Neuron (in vitro differentiated cells): ENCODE measurements at regions not wholly inside any gene's neighbourhood (a gene's known extent, or its start where the extent isn't known, plus 50 kb on each side); places are given as distances from the start of the nearest gene placed in this dataset.
"Not testable (repeated sequence)": the region's sequence is repeated elsewhere in the genome, so short reads cannot be mapped to it uniquely, and the experiment has no call there.

ENCODE experiments used
- H2AFZ ChIP-seq: one replicate; pipeline ENCODE4 v1.6.1; 2013; ENCODE audit warnings: low read depth, mild to moderate bottlenecking, inconsistent platforms, low read length, moderate library complexity
- H3K27me3 ChIP-seq: one replicate; pipeline ENCODE4 v1.6.1; 2013; ENCODE audit warnings: low read length; ENCODE audit not compliant: insufficient read depth
- H3K36me3 ChIP-seq: one replicate; pipeline ENCODE4 v1.6.1; 2013; ENCODE audit warnings: low read length; ENCODE audit not compliant: insufficient read depth
- H3K4me1 ChIP-seq: one replicate; pipeline ENCODE4 v1.6.1; 2013; ENCODE audit warnings: low read length; ENCODE audit not compliant: insufficient read depth
- H3K4me3 ChIP-seq: 2 replicates; pipeline ENCODE4 v1.5.1; 2013; ENCODE audit warnings: mild to moderate bottlenecking, low read length, moderate library complexity
- H3K9me3 ChIP-seq: one replicate; pipeline ENCODE4 v1.6.1; 2013; ENCODE audit warnings: low read length

DNA sequence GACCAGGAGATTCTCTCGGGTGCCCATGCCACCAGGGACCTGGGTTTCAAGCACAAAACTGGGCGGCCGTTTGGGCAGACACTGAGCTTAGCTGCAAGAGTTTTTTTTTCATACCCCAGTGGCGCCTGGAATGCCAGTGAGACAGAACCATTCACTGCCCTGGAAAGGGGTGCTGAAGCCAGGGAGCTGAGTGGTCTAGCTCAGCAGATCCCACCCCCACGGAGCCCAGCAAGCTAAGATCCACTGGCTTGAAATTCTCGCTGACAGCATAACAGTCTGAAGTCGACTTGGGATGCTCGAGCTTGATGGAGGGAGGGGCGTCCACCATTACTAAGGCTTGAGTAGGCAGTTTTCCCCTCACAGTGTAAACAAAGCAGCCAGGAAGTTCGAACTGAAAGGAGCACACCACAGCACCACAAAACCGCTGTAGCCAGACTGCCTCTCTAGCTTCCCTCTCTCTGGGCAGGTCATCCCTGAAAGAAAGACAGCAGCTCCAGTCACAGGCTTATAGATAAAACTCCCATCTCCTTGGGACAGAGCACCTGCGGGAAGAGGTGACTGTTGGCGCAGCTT lies 157.7 kb downstream of the GIPC2 start:
- not testable (repeated sequence) for H3K4me1 ChIP-seq, H3K4me3 ChIP-seq, H3K36me3 ChIP-seq, H2AFZ ChIP-seq, H3K27me3 ChIP-seq, H3K9me3 ChIP-seq

DNA sequence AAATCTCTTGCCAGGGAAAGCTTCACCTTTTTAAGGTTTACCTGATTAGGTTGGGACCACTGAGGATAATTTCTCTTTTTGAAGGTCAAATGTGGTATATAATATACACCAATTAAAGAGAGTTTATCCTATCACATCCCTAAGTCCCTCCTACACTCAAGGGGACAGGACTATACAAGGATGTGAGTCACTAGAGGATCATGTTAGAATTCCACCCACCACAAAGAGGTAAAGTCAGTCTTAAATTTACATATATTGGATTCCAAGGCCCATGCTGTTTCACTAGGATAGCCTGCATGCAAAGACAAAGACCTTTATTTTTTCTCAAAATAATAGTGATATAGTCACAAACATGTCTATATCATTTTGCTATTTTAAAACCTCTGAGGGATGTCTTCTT lies 164.4 kb downstream of the GIPC2 start:
- H3K9me3 ChIP-seq, result no peaks in the 10 kb centered on the region
- H3K27me3 ChIP-seq, result no peaks in the 10 kb centered on the region

DNA sequence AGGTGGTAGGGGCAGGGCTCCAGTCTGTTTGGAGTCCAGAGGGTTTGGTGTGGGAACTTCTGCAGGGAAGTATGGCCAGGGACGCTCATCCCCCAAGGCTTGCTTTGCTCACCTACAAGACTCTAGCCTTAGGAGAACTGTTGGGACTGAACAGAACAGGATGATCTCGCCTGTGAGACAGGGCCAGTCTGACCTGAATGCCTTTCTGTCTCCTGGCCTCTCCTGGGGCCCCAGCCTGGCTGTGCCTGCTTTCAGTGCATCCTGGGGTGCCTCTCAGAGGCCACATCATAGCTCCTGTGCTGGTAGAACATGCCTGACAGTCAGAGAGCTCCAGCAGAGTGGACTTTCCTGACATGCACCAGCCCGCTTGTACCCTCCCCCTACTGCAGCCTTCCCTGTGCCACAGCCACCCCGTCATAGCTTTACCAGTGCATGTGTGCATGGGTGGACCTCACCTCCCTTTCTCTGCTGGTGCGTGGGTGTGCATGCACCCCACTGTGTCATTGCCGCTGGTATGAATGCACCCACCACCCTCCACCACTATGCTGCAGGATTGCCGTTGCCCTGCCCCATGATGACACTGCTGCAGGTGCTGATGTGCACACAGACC lies 165.8 kb downstream of the GIPC2 start:
- Histone ChIP-seq H2AFZ (no peak overlapping the region), H3K4me3 (no peak overlapping the region), H3K27me3 (no peaks in the 10 kb centered on the region), H3K9me3 (no peaks in the 10 kb centered on the region), H3K4me1 (no peaks in the 10 kb centered on the region), H3K36me3 (no peaks in the 10 kb centered on the region)

More for the DNA sequence above, 164.4 kb downstream of the GIPC2 start:
- Histone ChIP-seq H3K4me1 (no peaks in the 10 kb centered on the region), H3K36me3 (no peaks in the 10 kb centered on the region), H3K4me3 (no peak overlapping the region), H2AFZ (no peak overlapping the region)

DNA sequence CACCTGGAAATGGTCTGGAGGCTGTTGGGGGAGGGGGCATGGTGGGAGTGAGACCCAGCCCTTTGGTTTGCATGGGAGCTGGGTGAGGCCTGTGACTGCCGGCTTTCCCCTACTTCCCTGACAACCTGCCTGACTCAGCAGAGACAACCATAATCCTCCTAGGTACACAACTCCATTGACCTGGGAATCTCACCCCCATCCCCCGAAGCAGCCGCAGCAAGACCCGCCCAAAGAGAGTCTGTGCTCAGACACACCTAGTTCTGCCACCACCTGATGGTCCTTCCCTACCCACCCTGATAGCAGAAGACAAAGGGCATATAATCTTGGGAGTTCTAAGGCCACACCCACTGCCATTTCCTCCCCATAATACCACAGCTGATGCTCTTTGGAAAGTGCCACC lies 168.6 kb downstream of the GIPC2 start:
- no peaks in the 10 kb centered on the region for H3K36me3 ChIP-seq
- no peaks in the 10 kb centered on the region for H3K9me3 ChIP-seq
- H2AFZ ChIP-seq, result no peak overlapping the region
- no peaks in the 10 kb centered on the region for H3K4me1 ChIP-seq
- H3K27me3 ChIP-seq, result no peaks in the 10 kb centered on the region
- no peak overlapping the region for H3K4me3 ChIP-seq

DNA sequence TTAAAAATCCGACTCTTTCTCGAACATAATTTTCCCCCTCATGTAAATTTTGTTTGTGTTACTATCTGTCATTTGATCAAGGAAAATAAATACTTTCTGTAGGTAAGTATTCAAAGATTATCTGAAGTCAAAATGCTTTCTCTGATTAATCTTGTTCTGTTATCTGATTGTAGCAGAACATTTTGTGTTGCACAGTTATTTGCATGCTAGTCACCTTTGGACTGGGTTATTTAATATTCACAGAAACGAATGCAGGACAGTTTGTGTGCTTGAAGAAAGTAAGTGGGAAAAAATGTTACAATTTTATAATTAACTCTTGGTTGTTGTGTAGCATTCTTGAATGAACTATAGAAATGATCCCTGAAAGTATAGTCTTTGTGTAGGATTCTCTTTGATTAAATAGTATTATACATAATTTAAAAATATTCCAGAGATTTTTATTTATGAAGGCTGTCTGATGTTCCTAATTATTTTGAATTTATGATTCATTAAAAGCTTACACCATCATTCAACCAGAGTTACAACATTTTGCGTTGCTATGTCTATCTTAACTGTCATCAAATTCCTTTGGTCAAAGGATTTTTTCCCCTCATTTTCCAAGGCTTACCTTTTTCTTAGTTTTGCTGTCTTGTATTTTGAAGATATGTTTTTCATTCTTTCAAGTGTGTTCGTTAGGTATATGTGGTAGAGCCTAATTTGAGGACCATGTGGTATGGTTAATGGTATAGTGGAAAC lies 176.6 kb downstream of the GIPC2 start:
- Histone ChIP-seq H3K36me3 (no peaks in the 10 kb centered on the region), H3K4me1 (no peaks in the 10 kb centered on the region), H3K9me3 (no peaks in the 10 kb centered on the region), H2AFZ (no peak overlapping the region), H3K27me3 (no peaks in the 10 kb centered on the region), H3K4me3 (no peak overlapping the region)

DNA sequence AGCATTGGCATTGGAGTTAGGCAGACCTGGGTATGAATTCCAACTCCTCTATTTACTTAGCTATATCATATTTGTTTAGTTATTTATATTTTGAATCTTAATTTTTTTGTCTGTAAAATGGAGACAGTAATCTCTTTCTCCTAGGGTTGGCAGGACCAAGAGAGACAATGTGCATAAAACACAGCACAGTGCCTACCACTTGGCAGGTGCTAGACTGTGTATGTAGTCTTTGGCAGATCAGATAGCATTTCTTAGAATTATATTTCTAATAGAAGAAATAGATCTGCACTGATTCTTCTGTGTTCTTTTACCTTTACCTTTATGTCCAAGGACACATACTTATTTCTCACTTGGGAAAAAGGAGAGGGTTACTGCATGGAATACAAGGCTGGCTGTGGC lies 177.2 kb downstream of the GIPC2 start:
- Histone ChIP-seq H3K9me3 (no peaks in the 10 kb centered on the region), H3K27me3 (no peaks in the 10 kb centered on the region), H2AFZ (no peak overlapping the region), H3K36me3 (no peaks in the 10 kb centered on the region), H3K4me1 (no peaks in the 10 kb centered on the region), H3K4me3 (no peak overlapping the region)

DNA sequence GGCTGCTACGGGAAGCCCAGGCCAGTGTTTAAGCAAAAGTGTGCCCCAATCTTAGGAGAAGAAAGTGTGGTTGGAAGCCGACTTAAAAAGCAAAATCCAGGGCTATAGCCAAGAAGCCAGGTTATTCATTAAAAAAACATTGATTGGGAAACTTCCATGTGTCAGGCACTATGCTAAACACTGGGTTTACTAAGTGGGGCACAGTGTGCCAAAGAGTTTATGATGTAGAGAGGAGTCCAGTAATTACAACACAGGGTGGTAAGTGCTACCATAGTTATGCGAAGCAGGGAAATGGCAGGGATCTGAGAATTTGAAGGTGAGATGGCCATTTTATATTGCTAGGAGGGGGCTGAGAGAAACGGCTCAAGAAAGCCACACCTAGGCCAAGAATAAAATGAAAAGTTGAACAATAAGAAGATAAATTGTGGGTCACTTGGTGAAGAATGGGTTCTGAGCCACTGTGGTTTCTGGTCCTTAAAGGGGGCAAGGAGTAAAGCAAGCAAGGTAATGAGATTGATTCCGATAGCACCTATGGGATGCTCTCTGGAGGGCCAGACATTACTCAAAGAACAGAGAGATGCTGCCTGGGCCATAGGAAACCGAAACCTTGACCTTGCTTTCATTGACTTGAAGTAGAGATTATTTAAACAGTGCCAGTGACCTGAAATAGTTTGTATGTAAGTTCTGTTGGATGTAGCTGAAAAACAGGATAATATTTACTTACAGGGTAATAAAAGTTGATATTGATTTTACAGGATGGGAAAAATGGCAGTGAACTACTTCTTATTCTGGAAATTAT lies 177.8 kb downstream of the GIPC2 start:
- H2AFZ ChIP-seq, result no peak overlapping the region
- H3K4me3 ChIP-seq, result no peak overlapping the region
- no peaks in the 10 kb centered on the region for H3K27me3 ChIP-seq
- no peaks in the 10 kb centered on the region for H3K36me3 ChIP-seq
- H3K9me3 ChIP-seq, result no peaks in the 10 kb centered on the region
- H3K4me1 ChIP-seq, result no peaks in the 10 kb centered on the region

DNA sequence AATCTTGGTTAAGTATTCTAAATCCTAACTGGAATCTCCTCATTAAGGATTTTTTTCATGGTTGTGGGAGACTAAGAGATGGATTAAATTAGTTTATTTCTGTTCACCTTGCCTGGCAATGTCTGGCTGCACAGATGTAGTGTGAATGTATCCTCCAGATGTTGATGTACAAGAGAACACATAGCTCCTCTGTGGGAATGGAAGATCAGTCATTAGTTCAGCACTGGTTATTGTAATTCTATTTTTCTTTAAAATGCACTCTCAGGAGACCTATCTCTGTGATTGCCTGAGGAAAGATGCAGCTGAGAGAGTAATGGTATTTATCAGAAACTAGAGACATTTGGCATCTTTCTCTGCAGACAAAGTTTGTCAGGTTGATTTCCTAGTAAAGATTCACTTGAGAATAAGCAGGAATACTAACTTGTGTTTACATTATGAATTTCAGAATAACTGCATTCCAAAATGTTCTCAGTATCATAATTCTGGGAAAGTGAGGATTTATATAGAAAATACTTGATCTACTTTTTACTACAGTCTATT lies 178.6 kb downstream of the GIPC2 start:
- no peaks in the 10 kb centered on the region for H3K4me1 ChIP-seq
- no peaks in the 10 kb centered on the region for H3K27me3 ChIP-seq
- no peak overlapping the region for H2AFZ ChIP-seq
- no peaks in the 10 kb centered on the region for H3K36me3 ChIP-seq
- H3K9me3 ChIP-seq, result no peaks in the 10 kb centered on the region
- H3K4me3 ChIP-seq, result no peak overlapping the region

DNA sequence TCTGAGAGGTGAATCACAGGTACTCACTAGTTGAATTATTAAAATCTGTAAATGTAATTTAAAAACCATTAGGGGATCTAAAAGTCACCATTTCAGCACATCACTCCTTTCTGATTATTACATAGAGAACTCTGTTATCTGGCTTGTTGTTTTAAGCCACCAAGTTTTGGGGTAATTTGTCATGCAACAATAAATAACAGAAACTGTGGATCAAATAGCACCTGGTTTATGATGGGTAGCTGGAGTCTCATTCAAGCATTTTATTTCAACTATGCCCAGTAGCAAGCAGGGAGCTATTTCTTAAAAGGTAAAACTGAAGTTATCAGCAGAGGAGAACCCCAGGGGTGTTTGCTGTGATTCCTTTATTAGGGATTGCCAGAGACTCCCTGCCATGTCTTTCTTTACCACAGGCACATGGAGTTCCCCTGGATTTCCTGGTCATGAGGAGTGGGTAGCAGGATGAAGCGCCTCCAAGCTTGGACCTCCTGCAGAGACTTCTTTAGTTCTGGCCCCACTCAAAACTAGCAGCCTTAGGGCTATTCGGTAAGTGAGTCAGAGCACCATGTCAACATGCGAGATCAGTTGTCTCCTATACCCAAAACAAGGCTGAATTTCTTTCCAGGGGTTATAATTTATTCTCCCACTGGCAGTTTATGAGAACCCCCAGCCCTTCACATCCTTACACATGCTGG lies 179.2 kb downstream of the GIPC2 start:
- Histone ChIP-seq H2AFZ (no peak overlapping the region), H3K4me3 (no peak overlapping the region), H3K27me3 (no peaks in the 10 kb centered on the region), H3K9me3 (no peaks in the 10 kb centered on the region), H3K4me1 (no peaks in the 10 kb centered on the region), H3K36me3 (no peaks in the 10 kb centered on the region)

DNA sequence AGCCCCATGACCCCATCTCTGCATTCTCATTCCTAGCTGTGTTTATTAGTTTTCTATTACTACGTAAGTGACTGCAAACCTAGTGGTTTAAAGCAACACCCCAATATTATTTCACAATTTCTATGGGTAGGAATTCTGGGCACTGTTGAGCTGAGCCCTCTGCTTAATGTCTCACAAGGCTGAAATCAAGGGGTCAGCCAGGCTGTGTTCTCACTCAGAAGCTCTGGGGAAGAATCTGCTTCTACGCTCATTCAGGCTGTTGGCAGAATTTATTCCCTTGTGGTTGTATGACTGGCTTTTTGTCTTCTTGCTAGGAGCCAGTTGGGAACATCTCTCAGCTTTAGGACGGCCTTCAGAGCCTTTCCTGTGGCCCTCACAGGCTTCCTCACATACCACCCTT lies 181.0 kb downstream of the GIPC2 start:
- Histone ChIP-seq H3K9me3 (no peaks in the 10 kb centered on the region), H3K27me3 (no peaks in the 10 kb centered on the region), H3K4me1 (no peaks in the 10 kb centered on the region), H3K36me3 (no peaks in the 10 kb centered on the region), H2AFZ (no peak overlapping the region), H3K4me3 (no peak overlapping the region)

DNA sequence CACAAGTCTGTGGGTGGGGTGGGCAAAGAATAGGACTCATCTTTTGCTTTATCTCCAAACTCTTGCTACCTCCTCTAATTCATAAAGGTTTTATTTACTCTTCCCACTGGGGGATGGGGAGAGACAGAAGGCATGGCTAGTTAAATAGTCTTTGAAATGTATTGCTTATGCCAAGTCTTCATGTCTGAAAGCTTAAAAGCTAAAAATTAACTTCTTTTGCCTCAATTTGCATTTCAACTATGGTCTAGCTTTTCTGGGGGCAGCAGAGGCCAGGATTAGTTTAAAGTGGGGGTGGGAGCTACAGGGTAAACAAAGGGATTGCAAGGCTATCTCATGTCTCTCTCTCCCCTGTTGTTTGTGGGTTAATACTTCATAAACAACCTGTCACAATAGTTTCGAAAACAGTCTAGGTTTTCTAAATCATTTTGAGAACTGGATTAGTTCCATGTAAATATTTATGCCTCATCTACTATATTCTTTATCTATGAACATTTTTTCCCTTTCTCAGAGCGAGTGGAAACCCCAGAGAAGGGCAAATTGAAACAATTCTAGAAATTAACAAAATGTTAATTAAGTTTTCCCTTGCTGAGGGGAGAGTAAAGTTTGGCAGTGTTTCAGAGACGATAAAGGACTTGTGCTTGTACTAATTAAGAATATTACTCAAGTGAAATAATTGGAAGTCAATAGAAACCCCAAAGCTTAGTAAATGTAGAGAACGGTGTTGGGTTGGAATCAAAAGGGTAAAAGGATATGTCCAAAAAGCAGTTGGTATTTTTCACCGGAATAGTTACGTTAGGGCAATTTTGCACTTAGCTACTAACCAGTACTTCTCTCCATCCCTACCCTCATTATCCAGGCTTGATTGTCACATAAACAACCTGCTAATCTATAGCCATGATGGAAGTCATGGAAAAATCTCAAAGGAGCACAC lies 182.2 kb downstream of the GIPC2 start:
- no peak overlapping the region for H3K4me3 ChIP-seq
- no peaks in the 10 kb centered on the region for H3K27me3 ChIP-seq
- no peak overlapping the region for H2AFZ ChIP-seq
- no peaks in the 10 kb centered on the region for H3K36me3 ChIP-seq
- no peaks in the 10 kb centered on the region for H3K4me1 ChIP-seq
- H3K9me3 ChIP-seq, result no peaks in the 10 kb centered on the region

DNA sequence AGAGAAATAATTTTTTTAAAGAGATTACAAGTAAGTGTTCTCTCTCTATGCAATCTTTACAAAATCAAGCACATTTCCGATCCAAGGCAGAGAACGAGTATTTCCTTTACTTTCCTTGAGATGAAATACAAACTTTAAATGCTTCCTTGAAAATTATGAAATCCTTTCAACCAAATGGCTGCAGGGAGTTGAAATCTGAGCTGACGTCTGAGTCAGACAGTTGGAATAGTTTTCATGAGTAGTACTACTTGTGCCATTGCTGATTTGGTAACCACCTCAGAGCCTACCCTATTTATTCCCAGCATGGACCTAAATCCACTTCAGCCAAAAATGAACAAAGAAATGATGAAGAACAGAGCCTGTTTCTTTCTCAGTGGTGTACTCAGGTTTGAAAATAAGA lies 183.6 kb downstream of the GIPC2 start:
- no peaks in the 10 kb centered on the region for H3K27me3 ChIP-seq
- no peak overlapping the region for H2AFZ ChIP-seq

More for the DNA sequence above, 183.6 kb downstream of the GIPC2 start:
- Histone ChIP-seq H3K9me3 (no peaks in the 10 kb centered on the region), H3K4me3 (no peak overlapping the region), H3K4me1 (no peaks in the 10 kb centered on the region), H3K36me3 (no peaks in the 10 kb centered on the region)
